C4-2B (cell line): ENCODE measurements at regions not wholly inside any gene's neighbourhood (a gene's known extent, or its start where the extent isn't known, plus 50 kb on each side); places are given as distances from the start of the nearest gene placed in this dataset.

ENCODE experiments used
- H3K27ac ChIP-seq: fragments of 450-650 bp; 2 replicates; pipeline ENCODE4 v1.5.1; 2017
- CTCF ChIP-seq: fragments of 450-650 bp; conservative IDR thresholded peaks from 2 replicates; pipeline ENCODE4 v1.5.1; 2017; ENCODE audit warnings: mild to moderate bottlenecking
- ZFX ChIP-seq: fragments of 450-650 bp; IDR thresholded peaks from 2 replicates; pipeline ENCODE4 v1.6.1; 2017

- no peak for TF ChIP-seq ZFX
- no peak for TF ChIP-seq CTCF
- no peak overlapping the region for H3K27ac ChIP-seq
Observed at GRCh38 chr16:48913384-48913783, 303.4 kb upstream of the N4BP1 start.

GRCh38 chr16:48912360-48912759, 302.4 kb upstream of the N4BP1 start:
- TF ChIP-seq ZFX (no peak), CTCF (no peak)
- H3K27ac ChIP-seq = no peak overlapping the region

- TF ChIP-seq CTCF (0 out of 2 replicates have a peak, but pooled peaks have one; percentile 14), ZFX (no peak)
- H3K27ac ChIP-seq = no peak overlapping the region
Observed at GRCh38 chr16:48911700-48912099, 301.7 kb upstream of the N4BP1 start.

GRCh38 chr16:48910214-48910613, 300.2 kb upstream of the N4BP1 start:
- H3K27ac ChIP-seq = no peak overlapping the region
- TF ChIP-seq ZFX = no peak
- no peak for TF ChIP-seq CTCF

- TF ChIP-seq ZFX (no peak), CTCF (no peak)
- H3K27ac ChIP-seq = no peak overlapping the region
Observed at GRCh38 chr16:48909231-48909630, 299.3 kb upstream of the N4BP1 start.

- H3K27ac ChIP-seq = no peak overlapping the region
- TF ChIP-seq CTCF (no peak), ZFX (no peak)
Observed at GRCh38 chr16:48907906-48908634, 298.1 kb upstream of the N4BP1 start.

GRCh38 chr16:48905632-48906505, 295.9 kb upstream of the N4BP1 start:
- TF ChIP-seq ZFX (no peak), CTCF (no peak)
- no peak overlapping the region for H3K27ac ChIP-seq
